H9 (cell line): ENCODE measurements at regions not wholly inside any gene's neighbourhood (a gene's known extent, or its start where the extent isn't known, plus 50 kb on each side); places are given as distances from the start of the nearest gene placed in this dataset.

Source experiments
- DNase-seq: peaks from one replicate; pipeline ENCODE4 v3.0.0-alpha.2; 2017
- H2AFZ ChIP-seq: one replicate; pipeline ENCODE4 v1.6.1; 2013; ENCODE audit warnings: mild to moderate bottlenecking, low read length, control low read depth, moderate library complexity
- H2AK5ac ChIP-seq: 2 replicates; pipeline ENCODE4 v1.6.1; 2013; ENCODE audit warnings: low read length, control low read depth, mixed read lengths; ENCODE audit not compliant: insufficient read length
- H2BK120ac ChIP-seq: one replicate; pipeline ENCODE4 v1.6.1; 2013; ENCODE audit warnings: low read depth, mild to moderate bottlenecking, low read length, control low read depth, inconsistent platforms; ENCODE audit not compliant: poor library complexity, severe bottlenecking
- H2BK12ac ChIP-seq: 2 replicates; pipeline ENCODE4 v1.6.1; 2013; ENCODE audit warnings: low read length, control low read depth, mixed read lengths, low read depth; ENCODE audit not compliant: insufficient read length
- H2BK15ac ChIP-seq: 2 replicates; pipeline ENCODE4 v1.6.1; 2013; ENCODE audit warnings: low read depth, low read length, control low read depth
- H2BK20ac ChIP-seq: one replicate; pipeline ENCODE4 v1.6.1; 2013; ENCODE audit warnings: low read depth, mild to moderate bottlenecking, low read length, control low read depth, inconsistent platforms; ENCODE audit not compliant: poor library complexity, severe bottlenecking
- H2BK5ac ChIP-seq: 2 replicates; pipeline ENCODE4 v1.6.1; 2013; ENCODE audit warnings: low read length, control low read depth, mixed read lengths; ENCODE audit not compliant: insufficient read length
- H3K14ac ChIP-seq: 2 replicates; pipeline ENCODE4 v1.6.1; 2013; ENCODE audit warnings: low read length, control low read depth; ENCODE audit not compliant: insufficient read depth
- H3K18ac ChIP-seq: 2 replicates; pipeline ENCODE4 v1.6.1; 2013; ENCODE audit warnings: low read depth, mild to moderate bottlenecking, mixed read lengths, low read length, control low read depth; ENCODE audit not compliant: insufficient read length
- H3K23ac ChIP-seq: 2 replicates; pipeline ENCODE4 v1.6.1; 2013; ENCODE audit warnings: low read length, control low read depth, mixed read lengths, low read depth; ENCODE audit not compliant: insufficient read length
- H3K23me2 ChIP-seq: 2 replicates; pipeline ENCODE4 v1.6.1; 2013; ENCODE audit warnings: low read depth, mild to moderate bottlenecking, mixed read lengths, low read length, control low read depth; ENCODE audit not compliant: insufficient read length, poor library complexity, severe bottlenecking
- H3K27ac ChIP-seq: 2 replicates; pipeline ENCODE4 v1.5.1; 2013; ENCODE audit warnings: low read length, control low read depth, mixed read lengths, low read depth; ENCODE audit not compliant: insufficient read length
- H3K27me3 ChIP-seq: 2 replicates; pipeline ENCODE4 v1.6.1; 2013; ENCODE audit warnings: low read length, control low read depth, inconsistent platforms; ENCODE audit not compliant: insufficient read depth
- H3K4ac ChIP-seq: 2 replicates; pipeline ENCODE4 v1.6.1; 2013; ENCODE audit warnings: low read depth, mild to moderate bottlenecking, control low read depth, inconsistent platforms, low read length, moderate library complexity
- H3K4me1 ChIP-seq: 2 replicates; pipeline ENCODE4 v1.6.1; 2013; ENCODE audit warnings: low read length, control low read depth, inconsistent platforms; ENCODE audit not compliant: insufficient read depth
- H3K4me2 ChIP-seq: 2 replicates; pipeline ENCODE4 v1.6.1; 2013; ENCODE audit warnings: low read length, control low read depth, mixed read lengths; ENCODE audit not compliant: insufficient read length, insufficient read depth
- H3K56ac ChIP-seq: 2 replicates; pipeline ENCODE4 v1.6.1; 2013; ENCODE audit warnings: low read depth, mild to moderate bottlenecking, mixed read lengths, low read length, control low read depth; ENCODE audit not compliant: insufficient read length
- H3K79me1 ChIP-seq: 2 replicates; pipeline ENCODE4 v1.6.1; 2013; ENCODE audit warnings: low read depth, mild to moderate bottlenecking, moderate library complexity, low read length, control low read depth, inconsistent platforms; ENCODE audit not compliant: insufficient read depth, poor library complexity, severe bottlenecking
- H3K79me2 ChIP-seq: 2 replicates; pipeline ENCODE4 v1.6.1; 2013; ENCODE audit warnings: low read length, control low read depth, inconsistent platforms; ENCODE audit not compliant: insufficient read depth
- H3K9ac ChIP-seq: 2 replicates; pipeline ENCODE4 v1.6.1; 2013; ENCODE audit warnings: low read length, control low read depth, mixed read lengths; ENCODE audit not compliant: insufficient read length; ENCODE audit errors: extremely low read depth
- H3K9me3 ChIP-seq: one replicate; pipeline ENCODE4 v1.6.1; 2013; ENCODE audit warnings: low read depth, low read length, inconsistent platforms; ENCODE audit not compliant: control insufficient read depth
- H3T11ph ChIP-seq: one replicate; pipeline ENCODE4 v1.6.1; 2013; ENCODE audit warnings: mild to moderate bottlenecking, low read length, control low read depth, inconsistent platforms
- H4K20me1 ChIP-seq: one replicate; pipeline ENCODE4 v1.6.1; 2013; ENCODE audit not compliant: control insufficient read depth, insufficient read length, insufficient read depth
- H4K5ac ChIP-seq: 2 replicates; pipeline ENCODE4 v1.6.1; 2013; ENCODE audit warnings: low read depth, mild to moderate bottlenecking, mixed read lengths, low read length, control low read depth; ENCODE audit not compliant: insufficient read length
- H4K8ac ChIP-seq: replicated peaks from 2 replicates; pipeline ENCODE4 v1.6.1; 2013; ENCODE audit warnings: low read length, control low read depth, mixed read lengths, low read depth; ENCODE audit not compliant: insufficient read length
- H4K91ac ChIP-seq: 2 replicates; pipeline ENCODE4 v1.6.1; 2013; ENCODE audit warnings: low read depth, mild to moderate bottlenecking, moderate library complexity, mixed read lengths, low read length, control low read depth; ENCODE audit not compliant: insufficient read length
- H3K27ac Mint-ChIP-seq, 3 experiments: 2 replicates in 2 of 3; 3 replicates in 1 of 3; pipeline ENCODE4 v1.8.0; 2020 to 2021; ENCODE audit warnings: mixed read lengths in 3 of 3, mild to moderate bottlenecking in 1 of 3, moderate library complexity in 1 of 3
- H3K27me3 Mint-ChIP-seq: 2 replicates; pipeline ENCODE4 v1.8.0; 2021; ENCODE audit warnings: low read depth, mild to moderate bottlenecking, moderate library complexity, mixed read lengths
- H3K36me3 Mint-ChIP-seq, 3 experiments: 2 replicates in 2 of 3; 3 replicates in 1 of 3; pipeline ENCODE4 v1.8.0; 2020 to 2021; ENCODE audit warnings: low read depth in 3 of 3, mixed read lengths in 3 of 3; ENCODE audit not compliant: insufficient read depth in 1 of 3
- H3K4me1 Mint-ChIP-seq, 2 experiments: 2 replicates each; pipeline ENCODE4 v1.8.0; 2020; ENCODE audit warnings: mixed read lengths in 2 of 2
- H3K4me3 Mint-ChIP-seq, 2 experiments: 2 replicates in 1 of 2; 3 replicates in 1 of 2; pipeline ENCODE4 v1.8.0; 2020 to 2021; ENCODE audit warnings: mild to moderate bottlenecking in 2 of 2, mixed read lengths in 2 of 2, moderate library complexity in 1 of 2
- H3K9me3 Mint-ChIP-seq, 2 experiments: 2 replicates in 1 of 2; 3 replicates in 1 of 2; pipeline ENCODE4 v1.8.0; 2020; ENCODE audit warnings: mild to moderate bottlenecking in 2 of 2, mixed read lengths in 2 of 2, moderate library complexity in 1 of 2
- WGBS: extraction: QIAGEN DNeasy Blood & Tissue Kit; methylation state at CpG from one replicate; pipeline ENCODE4 v1.1.7; 2013; ENCODE audit warnings: missing lambda C conversion rate, low lambda C conversion rate, mixed read lengths; ENCODE audit not compliant: insufficient read length; ENCODE audit errors: extremely low coverage; 5-methylcytosine and 5-hydroxymethylcytosine counted together
- TF ChIP-seq, protein P1 (sequence below): fragments of 200-600 bp; sonication (generic); conservative IDR thresholded peaks from 3 replicates; pipeline ENCODE4 v1.8.0; 2021; ENCODE audit warnings: antibody characterized with exemption, mild to moderate bottlenecking

DNA sequence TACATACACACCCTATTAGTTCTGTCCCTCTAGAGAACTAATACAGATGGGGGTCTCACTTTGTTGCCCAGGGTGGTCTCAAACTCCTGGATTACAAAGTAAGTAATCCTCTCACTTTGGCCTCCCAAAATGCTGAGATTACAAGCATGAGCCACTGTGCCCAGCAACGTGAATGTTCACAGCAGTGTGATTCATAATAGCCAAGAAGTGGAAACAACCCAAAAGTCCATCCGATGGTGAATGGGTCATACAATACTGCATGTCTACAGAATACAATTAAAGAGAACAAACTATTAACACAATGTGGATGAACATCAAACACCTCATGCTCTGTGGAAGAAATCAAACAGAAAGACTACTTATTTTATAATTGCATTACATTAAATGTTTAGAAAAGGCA lies 57.3 kb upstream of the SYNE2 start:
- H4K8ac ChIP-seq, result no peak overlapping the region
- H2BK20ac ChIP-seq, result no peak overlapping the region
- no peaks in the 10 kb centered on the region for H3K9me3 ChIP-seq
- H3K4me2 ChIP-seq, result no peak overlapping the region
- H3K27me3 ChIP-seq, result no peaks in the 10 kb centered on the region
- no peak overlapping the region for H3K4ac ChIP-seq
- WGBS, result no CpG with 5 or more reads among the region's 2 CpGs
- Mint-ChIP-seq H3K9me3 (no peaks in the 10 kb centered on the region; a peak in 1 of 5 replicates), H3K4me3 (no peak overlapping the region), H3K27me3 (no peaks in the 10 kb centered on the region; the same call in 1 of the 2 replicates), H3K4me1 (no peaks in the 10 kb centered on the region; a peak in 1 of 4 replicates), H3K27ac (no peak overlapping the region), H3K36me3 (no peaks in the 10 kb centered on the region)
- no peak overlapping the region for H2AK5ac ChIP-seq
- no peak overlapping the region for H3K23ac ChIP-seq
- no peak for DNase-seq
- TF ChIP-seq, protein P1, sequence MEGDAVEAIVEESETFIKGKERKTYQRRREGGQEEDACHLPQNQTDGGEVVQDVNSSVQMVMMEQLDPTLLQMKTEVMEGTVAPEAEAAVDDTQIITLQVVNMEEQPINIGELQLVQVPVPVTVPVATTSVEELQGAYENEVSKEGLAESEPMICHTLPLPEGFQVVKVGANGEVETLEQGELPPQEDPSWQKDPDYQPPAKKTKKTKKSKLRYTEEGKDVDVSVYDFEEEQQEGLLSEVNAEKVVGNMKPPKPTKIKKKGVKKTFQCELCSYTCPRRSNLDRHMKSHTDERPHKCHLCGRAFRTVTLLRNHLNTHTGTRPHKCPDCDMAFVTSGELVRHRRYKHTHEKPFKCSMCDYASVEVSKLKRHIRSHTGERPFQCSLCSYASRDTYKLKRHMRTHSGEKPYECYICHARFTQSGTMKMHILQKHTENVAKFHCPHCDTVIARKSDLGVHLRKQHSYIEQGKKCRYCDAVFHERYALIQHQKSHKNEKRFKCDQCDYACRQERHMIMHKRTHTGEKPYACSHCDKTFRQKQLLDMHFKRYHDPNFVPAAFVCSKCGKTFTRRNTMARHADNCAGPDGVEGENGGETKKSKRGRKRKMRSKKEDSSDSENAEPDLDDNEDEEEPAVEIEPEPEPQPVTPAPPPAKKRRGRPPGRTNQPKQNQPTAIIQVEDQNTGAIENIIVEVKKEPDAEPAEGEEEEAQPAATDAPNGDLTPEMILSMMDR, result no peak
- H4K20me1 ChIP-seq, result no peaks in the 10 kb centered on the region
- no peaks in the 10 kb centered on the region for H3K79me1 ChIP-seq
- no peak overlapping the region for H3T11ph ChIP-seq
- no peaks in the 10 kb centered on the region for H3K23me2 ChIP-seq
- no peak overlapping the region for H2AFZ ChIP-seq
- no peaks in the 10 kb centered on the region for H3K79me2 ChIP-seq
- no peak overlapping the region for H2BK120ac ChIP-seq
- no peak overlapping the region for H4K91ac ChIP-seq
- H3K18ac ChIP-seq, result no peak overlapping the region
- H2BK12ac ChIP-seq, result no peak overlapping the region
- no peak overlapping the region for H3K56ac ChIP-seq
- no peak overlapping the region for H2BK5ac ChIP-seq
- no peak overlapping the region for H2BK15ac ChIP-seq
- no peak overlapping the region for H4K5ac ChIP-seq
- no peaks in the 10 kb centered on the region for H3K4me1 ChIP-seq
- no peak overlapping the region for H3K27ac ChIP-seq
- H3K14ac ChIP-seq, result no peak overlapping the region
- no peak overlapping the region for H3K9ac ChIP-seq
